ENCODE measurements at regions not wholly inside any gene's neighbourhood (a gene's known extent, or its start where the extent isn't known, plus 50 kb on each side); places are given as distances from the start of the nearest gene placed in this dataset.

- TF ChIP-seq EZH2phosphoT487 (IDR thresholded peaks at IDR 0.05; ENCODE audit: insufficient read depth, low read depth), result no peak
- no peak for TF ChIP-seq EZH2 (IDR thresholded peaks at IDR 0.05; ENCODE audit: insufficient read depth, poor library complexity, severe bottlenecking)
These were observed 400.9 kb downstream of the TSN start for GRCh38 chr2:122156176-122156890.
